GF-D8 (cell line): ENCODE measurements at regions not wholly inside any gene's neighbourhood (a gene's known extent, or its start where the extent isn't known, plus 50 kb on each side); places are given as distances from the start of the nearest gene placed in this dataset.
A peak's percentile ranks its signal among the peaks of the same experiment; 100 is the strongest.

Experiments used
- DNase-seq: peaks from one replicate; lab custom pipeline; 2025; lab: John Stamatoyannopoulos, UW

DNA sequence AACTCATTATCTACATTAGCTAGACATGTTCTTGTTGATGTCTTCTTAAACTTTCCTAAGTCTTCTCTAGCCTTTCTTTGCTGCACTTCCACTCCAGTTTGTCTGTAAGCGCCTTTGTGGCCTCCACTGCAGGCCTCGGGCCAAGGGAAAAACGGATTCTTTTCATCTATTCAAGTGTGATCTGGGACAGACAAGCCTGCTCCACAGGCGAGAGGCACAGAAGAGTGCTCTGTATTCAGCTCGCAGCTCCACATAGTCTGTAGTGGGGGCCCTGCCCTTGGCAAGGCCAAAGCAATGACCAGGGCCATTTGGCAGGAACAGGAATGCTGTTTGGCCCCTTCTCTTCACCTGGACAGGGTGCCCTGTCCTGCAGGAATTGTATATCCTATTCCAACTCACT lies 84.1 kb upstream of the BARX2 start:
- no peak for DNase-seq

GRCh38 chr11:129290966-129291365 lies 84.7 kb upstream of the BARX2 start:
- DNase-seq: no peak

GRCh38 chr11:129289350-129290040 lies 86.2 kb upstream of the BARX2 start:
- DNase-seq: no peak

DNA sequence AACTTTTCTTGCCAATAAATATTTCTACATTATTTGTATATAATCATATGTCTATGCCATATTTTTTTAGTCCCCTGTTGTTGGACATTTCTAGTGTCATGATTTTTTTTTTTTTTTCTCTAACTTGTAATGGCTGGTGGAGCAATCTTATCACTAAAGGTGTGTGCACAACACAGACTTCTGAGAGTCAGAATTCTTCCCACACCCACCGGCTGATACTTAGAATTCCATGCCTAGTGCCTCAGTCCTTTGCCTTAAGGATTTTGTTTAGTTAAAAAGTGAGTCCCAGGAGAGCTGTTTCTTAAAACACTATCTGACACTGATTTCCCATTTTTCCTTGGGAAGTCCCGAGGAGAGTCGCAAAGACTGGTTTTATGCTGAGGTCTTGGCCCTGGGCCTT lies 87.7 kb upstream of the BARX2 start:
- DNase-seq: no peak

- no peak for DNase-seq
Measured at GRCh38 chr11:129286813-129287212, 88.8 kb upstream of the BARX2 start.

DNA sequence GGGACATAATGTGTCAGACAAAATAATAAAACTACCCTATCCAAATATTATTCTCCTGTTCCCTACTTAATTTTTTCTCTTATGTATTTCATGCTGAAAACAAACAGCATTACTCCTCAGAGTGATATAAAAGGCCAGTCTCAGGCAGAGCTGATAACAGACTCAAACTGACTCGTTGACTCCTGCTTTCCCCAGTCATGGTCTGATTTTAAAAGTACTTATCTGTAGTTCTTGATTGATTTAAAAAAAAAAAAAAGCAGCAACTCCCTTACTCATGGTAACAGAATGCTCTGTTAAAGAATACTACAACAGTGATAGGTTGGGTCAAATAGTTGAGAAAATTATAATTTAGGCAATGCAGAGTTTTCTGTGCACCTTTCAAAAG lies 90.3 kb upstream of the BARX2 start:
- DNase-seq: no peak

- DNase-seq: no peak
Measured at GRCh38 chr11:129283141-129283540, 91.0 kb upstream of the ARHGAP32 start.

DNA sequence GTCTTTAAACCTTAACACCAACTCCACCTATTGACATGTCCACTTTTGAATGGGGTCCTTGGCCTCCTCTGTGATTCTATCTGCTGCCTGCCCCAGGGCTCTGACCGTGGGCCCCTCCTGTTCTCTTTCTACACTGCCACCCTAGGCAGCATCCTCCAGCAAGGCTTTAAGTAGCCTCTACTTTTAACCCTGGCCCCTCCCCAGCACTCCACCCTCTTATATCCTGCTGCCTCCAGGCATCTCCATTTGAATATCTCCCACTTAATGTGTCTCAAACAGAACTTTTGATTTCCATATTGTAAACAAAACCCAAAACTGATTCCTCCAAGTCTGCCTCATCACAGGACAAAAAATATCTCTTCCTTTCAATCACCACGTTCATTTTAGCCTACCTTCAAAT lies 90.5 kb upstream of the ARHGAP32 start:
- no peak for DNase-seq

- DNase-seq: no peak
Measured at GRCh38 chr11:129281471-129282415, 89.6 kb upstream of the ARHGAP32 start.

- DNase-seq: peak; percentile 63
Measured at GRCh38 chr11:129280027-129280811, 88.1 kb upstream of the ARHGAP32 start.

DNA sequence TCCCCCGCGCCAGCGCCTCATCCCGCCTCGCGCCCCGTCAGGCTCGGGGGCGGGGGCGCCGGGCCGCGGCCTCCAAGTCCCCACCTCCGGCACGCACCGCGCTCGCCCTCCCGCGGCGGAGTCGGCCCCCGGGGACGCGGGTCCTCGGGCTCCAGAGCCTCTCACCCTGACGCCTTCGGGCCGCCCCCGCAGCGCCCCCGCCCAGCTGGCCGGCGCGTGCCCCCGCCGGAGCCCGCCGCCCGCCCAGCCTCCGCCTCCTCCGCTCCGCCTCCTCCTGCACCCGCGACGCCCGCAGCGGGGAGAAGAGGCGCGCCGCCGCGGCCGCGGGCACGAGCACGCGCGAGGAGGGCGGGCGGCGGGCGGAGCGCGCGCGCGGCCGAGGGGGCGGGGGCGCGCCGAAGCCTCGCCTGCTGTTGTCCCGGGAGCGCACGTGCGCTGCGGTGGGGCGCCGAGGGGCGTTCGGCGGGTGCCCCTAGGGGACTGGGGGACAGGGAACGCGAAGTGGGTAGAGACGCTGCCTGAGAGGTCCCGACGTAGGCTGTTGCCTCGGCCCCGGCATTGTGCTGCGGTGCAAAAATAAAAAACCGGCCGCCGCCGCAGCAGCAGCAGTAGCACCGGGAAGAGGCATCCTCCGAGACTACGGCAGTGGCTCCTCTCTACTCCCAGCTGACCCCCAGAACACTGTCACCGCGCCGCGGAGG lies 87.4 kb upstream of the ARHGAP32 start:
- DNase-seq: peak; percentile 90

DNA sequence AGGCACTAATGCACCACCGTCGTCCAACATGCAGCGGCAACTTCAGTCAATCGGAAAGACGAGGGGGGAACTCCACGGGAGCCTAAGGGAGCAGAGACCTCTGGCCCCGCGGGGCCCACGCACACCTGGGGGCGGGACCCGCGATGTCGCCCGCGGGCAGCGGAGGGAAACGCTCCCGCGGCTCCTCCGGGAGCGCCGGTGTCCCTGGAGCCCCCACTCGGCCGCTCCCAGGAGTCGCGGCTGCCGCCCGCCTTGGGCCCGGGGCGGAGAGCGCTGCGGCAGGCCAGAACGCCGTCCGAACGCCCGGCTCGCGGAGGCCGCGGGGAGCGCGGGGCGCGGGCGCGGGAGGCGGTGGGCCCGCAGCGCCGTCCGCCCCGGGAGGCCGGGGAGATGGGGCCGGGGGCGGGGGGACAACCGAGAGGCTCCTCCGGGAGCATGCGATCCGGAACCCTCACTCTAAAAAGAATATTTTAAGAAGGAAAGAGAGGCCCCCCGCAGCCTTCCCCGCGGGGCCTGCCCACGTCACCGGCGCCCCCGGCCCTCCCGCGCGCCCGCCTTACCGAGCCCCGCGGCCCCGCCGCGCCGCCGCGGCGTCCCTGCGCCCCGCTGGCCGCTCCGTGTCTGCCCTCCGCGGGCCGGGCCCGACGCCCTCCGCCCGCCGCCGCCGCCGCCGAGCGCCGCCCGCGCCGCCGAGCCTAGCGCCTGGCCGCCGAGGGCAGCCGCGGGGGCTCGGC lies 86.6 kb upstream of the ARHGAP32 start:
- no peak for DNase-seq

GRCh38 chr11:129277198-129277843 lies 85.2 kb upstream of the ARHGAP32 start:
- DNase-seq: no peak

GRCh38 chr11:129275828-129276227 lies 83.7 kb upstream of the ARHGAP32 start:
- DNase-seq: no peak

- DNase-seq: no peak
Measured at GRCh38 chr11:129273944-129274711, 82.0 kb upstream of the ARHGAP32 start.

DNA sequence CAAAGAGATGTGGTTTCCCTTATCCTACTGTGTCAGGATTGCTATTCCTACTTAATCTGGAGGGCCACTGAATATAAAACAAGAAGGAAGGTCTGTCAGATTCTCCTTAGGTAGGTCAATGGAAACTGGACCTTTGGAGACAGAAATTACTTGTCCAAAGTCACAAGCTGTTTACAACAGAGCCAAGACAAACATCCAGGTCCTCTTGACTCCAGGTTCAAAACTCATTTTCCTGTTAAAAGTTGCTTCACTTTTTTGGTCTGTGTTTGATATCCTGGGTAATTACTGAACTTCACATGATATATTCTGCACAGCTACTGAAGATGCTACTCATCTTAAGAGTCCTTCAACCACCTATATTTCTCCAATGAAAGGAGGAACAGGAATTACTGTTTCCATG lies 81.2 kb upstream of the ARHGAP32 start:
- DNase-seq: no peak

GRCh38 chr11:129271030-129271429 lies 78.9 kb upstream of the ARHGAP32 start:
- no peak for DNase-seq

- no peak for DNase-seq
Measured at GRCh38 chr11:129270446-129270845, 78.3 kb upstream of the ARHGAP32 start.

DNA sequence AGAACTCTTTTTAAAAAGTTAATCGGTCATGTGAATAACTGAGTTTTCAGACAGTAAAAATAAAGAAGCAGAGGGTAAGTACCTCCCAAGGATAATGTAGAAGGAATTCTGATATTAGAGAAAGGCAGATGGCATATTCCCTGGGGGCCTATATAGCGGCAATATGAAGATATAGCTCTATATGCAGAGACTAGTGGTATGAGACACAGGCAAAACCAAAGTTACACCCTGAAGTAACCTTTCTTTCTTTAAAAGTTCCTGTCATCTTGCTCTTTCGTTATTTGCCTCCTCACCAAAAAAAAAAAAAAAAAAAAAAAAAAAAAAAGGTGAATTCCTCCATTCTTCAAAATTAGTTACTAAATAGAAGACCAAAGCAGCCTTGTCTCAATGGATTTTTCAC lies 76.2 kb upstream of the ARHGAP32 start:
- DNase-seq: no peak

GRCh38 chr11:129267716-129268115 lies 75.6 kb upstream of the ARHGAP32 start:
- no peak for DNase-seq
